ENCODE measurements at regions not wholly inside any gene's neighbourhood (a gene's known extent, or its start where the extent isn't known, plus 50 kb on each side); places are given as distances from the start of the nearest gene placed in this dataset.
"Not testable (repeated sequence)": the region's sequence is repeated elsewhere in the genome, so short reads cannot be mapped to it uniquely, and the experiment has no call there.

GRCh38 chr11:45000918-45001317, 50.2 kb upstream of the TP53I11 start:
- TF ChIP-seq CTCF (IDR thresholded peaks at IDR 0.05; ENCODE audit: insufficient read depth, low read length, poor library complexity, severe bottlenecking) = no peak
- DNase-seq (ENCODE audit: low read depth) = no peak
- no peak overlapping the region for H3K4me3 ChIP-seq (ENCODE audit: low read depth, low read length)
- H3K27me3 ChIP-seq (ENCODE audit: control insufficient read depth, insufficient read depth, low read length) = peaks cover 7% of the 10 kb centered on the region
- H3K36me3 ChIP-seq (ENCODE audit: control insufficient read depth, insufficient read depth, low read length) = no peaks in the 10 kb centered on the region

- peaks cover 7% of the 10 kb centered on the region for H3K27me3 ChIP-seq (ENCODE audit: control insufficient read depth, insufficient read depth, low read length)
- H3K4me3 ChIP-seq (ENCODE audit: low read depth, low read length) = no peak overlapping the region
- DNase-seq (ENCODE audit: low read depth) = no peak
- H3K36me3 ChIP-seq (ENCODE audit: control insufficient read depth, insufficient read depth, low read length) = no peaks in the 10 kb centered on the region
- TF ChIP-seq CTCF (IDR thresholded peaks at IDR 0.05; ENCODE audit: insufficient read depth, low read length, poor library complexity, severe bottlenecking) = no peak
Observed at GRCh38 chr11:45001466-45002165, 50.9 kb upstream of the TP53I11 start.

GRCh38 chr11:45005106-45005505, 54.4 kb upstream of the TP53I11 start:
- Histone ChIP-seq H3K4me3 (ENCODE audit: low read depth, low read length) (no peak overlapping the region), H3K36me3 (ENCODE audit: control insufficient read depth, insufficient read depth, low read length) (no peaks in the 10 kb centered on the region), H3K27me3 (ENCODE audit: control insufficient read depth, insufficient read depth, low read length) (peaks cover 16% of the 10 kb centered on the region)
- no peak for DNase-seq (ENCODE audit: low read depth)
- TF ChIP-seq CTCF (IDR thresholded peaks at IDR 0.05; ENCODE audit: insufficient read depth, low read length, poor library complexity, severe bottlenecking) = no peak

GRCh38 chr11:45007011-45007410, 56.3 kb upstream of the TP53I11 start:
- TF ChIP-seq CTCF (IDR thresholded peaks at IDR 0.05; ENCODE audit: insufficient read depth, low read length, poor library complexity, severe bottlenecking) = no peak
- H3K27me3 ChIP-seq (ENCODE audit: control insufficient read depth, insufficient read depth, low read length) = peaks cover 12% of the 10 kb centered on the region
- H3K4me3 ChIP-seq (ENCODE audit: low read depth, low read length) = no peak overlapping the region
- DNase-seq (ENCODE audit: low read depth) = no peak
- H3K36me3 ChIP-seq (ENCODE audit: control insufficient read depth, insufficient read depth, low read length) = no peaks in the 10 kb centered on the region

GRCh38 chr11:45015983-45016382, 65.3 kb upstream of the TP53I11 start:
- not testable (repeated sequence) for H3K27me3 ChIP-seq (ENCODE audit: control insufficient read depth, insufficient read depth, low read length); H3K4me3 ChIP-seq (ENCODE audit: low read depth, low read length); H3K36me3 ChIP-seq (ENCODE audit: control insufficient read depth, insufficient read depth, low read length); DNase-seq (ENCODE audit: low read depth)

GRCh38 chr11:45016446-45016845, 65.8 kb upstream of the TP53I11 start:
- H3K36me3 ChIP-seq (ENCODE audit: control insufficient read depth, insufficient read depth, low read length); H3K27me3 ChIP-seq (ENCODE audit: control insufficient read depth, insufficient read depth, low read length); H3K4me3 ChIP-seq (ENCODE audit: low read depth, low read length): not testable (repeated sequence)
- peak; percentile 31 for DNase-seq (ENCODE audit: low read depth)

GRCh38 chr11:45017329-45017728, 66.6 kb upstream of the TP53I11 start:
- no peak for DNase-seq (ENCODE audit: low read depth)
- H3K4me3 ChIP-seq (ENCODE audit: low read depth, low read length) = no peak overlapping the region
- H3K27me3 ChIP-seq (ENCODE audit: control insufficient read depth, insufficient read depth, low read length) = peaks cover 13% of the 10 kb centered on the region
- no peaks in the 10 kb centered on the region for H3K36me3 ChIP-seq (ENCODE audit: control insufficient read depth, insufficient read depth, low read length)
- peak; percentile 6 for TF ChIP-seq CTCF (IDR thresholded peaks at IDR 0.05; ENCODE audit: insufficient read depth, low read length, poor library complexity, severe bottlenecking)

All from kidney epithelial cell (primary cell).